ENCODE measurements at regions not wholly inside any gene's neighbourhood (a gene's known extent, or its start where the extent isn't known, plus 50 kb on each side); places are given as distances from the start of the nearest gene placed in this dataset.

- Histone ChIP-seq H3K27me3 (no peaks in the 10 kb centered on the region), H3K4me3 (no peak overlapping the region), H3K9me3 (replicated peaks in 1 of 3) (no peaks in the 10 kb centered on the region), H3K36me3 (replicated peaks in 1 of 2) (no peaks in the 10 kb centered on the region), H3K27ac (no peak overlapping the region), H3K4me1 (replicated peaks in 1 of 2) (no peaks in the 10 kb centered on the region)
- DNase-seq, result no peak
- WGBS, 4 donors, result 50 to 60% (median 58%) methylated on average over 3 of the region's 3 CpGs
- no peak for TF ChIP-seq POLR2A (IDR thresholded peaks at IDR 0.05)
- TF ChIP-seq, protein P1, sequence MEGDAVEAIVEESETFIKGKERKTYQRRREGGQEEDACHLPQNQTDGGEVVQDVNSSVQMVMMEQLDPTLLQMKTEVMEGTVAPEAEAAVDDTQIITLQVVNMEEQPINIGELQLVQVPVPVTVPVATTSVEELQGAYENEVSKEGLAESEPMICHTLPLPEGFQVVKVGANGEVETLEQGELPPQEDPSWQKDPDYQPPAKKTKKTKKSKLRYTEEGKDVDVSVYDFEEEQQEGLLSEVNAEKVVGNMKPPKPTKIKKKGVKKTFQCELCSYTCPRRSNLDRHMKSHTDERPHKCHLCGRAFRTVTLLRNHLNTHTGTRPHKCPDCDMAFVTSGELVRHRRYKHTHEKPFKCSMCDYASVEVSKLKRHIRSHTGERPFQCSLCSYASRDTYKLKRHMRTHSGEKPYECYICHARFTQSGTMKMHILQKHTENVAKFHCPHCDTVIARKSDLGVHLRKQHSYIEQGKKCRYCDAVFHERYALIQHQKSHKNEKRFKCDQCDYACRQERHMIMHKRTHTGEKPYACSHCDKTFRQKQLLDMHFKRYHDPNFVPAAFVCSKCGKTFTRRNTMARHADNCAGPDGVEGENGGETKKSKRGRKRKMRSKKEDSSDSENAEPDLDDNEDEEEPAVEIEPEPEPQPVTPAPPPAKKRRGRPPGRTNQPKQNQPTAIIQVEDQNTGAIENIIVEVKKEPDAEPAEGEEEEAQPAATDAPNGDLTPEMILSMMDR (IDR thresholded peaks at IDR 0.05), result no peak
- intact Hi-C loops (cut with DNase I), result no loop called here
Observed at GRCh38 chr5:32514806-32515205, 70.3 kb upstream of the ZFR start.

GRCh38 chr5:32512926-32513325 lies 68.4 kb upstream of the ZFR start:
- no peaks in the 10 kb centered on the region for H3K27me3 ChIP-seq
- no peak for DNase-seq
- 81 to 96% (median 84%) methylated on average over 2 of the region's 2 CpGs for WGBS, 4 donors
- H3K4me1 ChIP-seq (replicated peaks in 1 of 2), result no peaks in the 10 kb centered on the region
- intact Hi-C loops (cut with DNase I), result no loop called here
- H3K36me3 ChIP-seq (replicated peaks in 1 of 2), result no peaks in the 10 kb centered on the region
- no peak overlapping the region for H3K4me3 ChIP-seq
- H3K27ac ChIP-seq, result no peak overlapping the region
- no peak for TF ChIP-seq POLR2A (IDR thresholded peaks at IDR 0.05)
- TF ChIP-seq, protein P1 (IDR thresholded peaks at IDR 0.05), result no peak
- H3K9me3 ChIP-seq (replicated peaks in 1 of 3), result no peaks in the 10 kb centered on the region

DNA sequence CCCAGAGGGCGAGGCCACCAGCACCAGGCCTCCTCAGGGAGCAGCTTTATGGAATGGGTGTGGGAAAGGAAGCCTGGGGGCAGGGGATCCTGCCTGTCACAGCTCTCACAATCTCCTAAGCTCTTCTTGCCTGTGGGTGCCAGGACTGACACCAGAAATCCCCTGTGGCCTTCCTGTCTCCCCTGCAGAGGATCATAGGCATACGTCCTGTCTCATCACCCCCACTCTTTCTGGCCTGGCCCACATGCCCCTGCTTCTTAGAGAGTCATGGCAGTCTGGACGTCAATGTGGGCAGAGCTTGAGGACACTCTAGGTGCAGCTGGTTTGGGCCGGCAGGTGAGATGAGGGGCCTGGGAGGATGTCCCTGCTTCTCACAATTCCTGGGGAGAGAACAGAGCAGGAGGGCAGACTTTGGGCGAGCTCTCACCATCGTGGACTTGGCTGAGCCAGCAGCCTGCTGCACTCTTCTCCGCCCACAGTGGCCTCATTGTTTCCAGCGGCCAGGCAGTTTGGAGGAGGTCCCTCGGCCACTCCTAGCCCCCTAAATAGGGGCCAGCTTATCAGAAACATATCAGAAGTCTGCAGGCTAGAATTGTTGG lies 67.3 kb upstream of the ZFR start:
- H3K9me3 ChIP-seq (replicated peaks in 1 of 3), result no peaks in the 10 kb centered on the region
- H3K4me3 ChIP-seq, result no peak overlapping the region
- intact Hi-C loops (cut with DNase I), result no loop called here
- no peaks in the 10 kb centered on the region for H3K27me3 ChIP-seq
- peaks cover 0 to 3% of the 10 kb centered on the region in 2 donors for H3K4me1 ChIP-seq (replicated peaks in 1 of 2)
- no peaks in the 10 kb centered on the region for H3K36me3 ChIP-seq (replicated peaks in 1 of 2)
- no peak overlapping the region for H3K27ac ChIP-seq
- no peak for DNase-seq
- 70 to 79% (median 78%) methylated on average over 7 to 9 of the region's 9 CpGs for WGBS, 4 donors
- TF ChIP-seq, protein P1 (IDR thresholded peaks at IDR 0.05), result no peak
- no peak for TF ChIP-seq POLR2A (IDR thresholded peaks at IDR 0.05)

DNA sequence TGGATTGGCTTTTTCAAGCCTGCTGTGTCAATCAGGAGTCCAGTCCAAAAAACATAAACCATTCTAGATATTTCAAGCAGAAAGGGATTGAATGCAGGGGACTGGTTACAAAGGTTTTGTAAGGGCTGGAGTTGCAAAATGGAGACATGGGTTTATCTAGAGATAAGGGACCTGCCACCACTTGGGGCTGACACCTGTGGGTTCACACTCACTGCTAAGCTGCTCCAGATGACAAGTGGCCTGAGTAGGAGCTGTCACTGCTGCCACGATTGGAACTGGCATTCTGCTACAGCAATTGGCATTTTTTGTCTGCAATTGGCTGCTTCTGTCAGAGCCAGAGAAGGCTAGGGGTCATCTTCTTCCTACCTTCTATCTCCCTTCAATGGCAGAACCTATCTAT lies 66.3 kb upstream of the ZFR start:
- Histone ChIP-seq H3K27ac (no peak overlapping the region), H3K4me3 (no peak overlapping the region), H3K4me1 (replicated peaks in 1 of 2) (peaks cover 0 to 11% of the 10 kb centered on the region in 2 donors), H3K9me3 (replicated peaks in 1 of 3) (no peaks in the 10 kb centered on the region), H3K27me3 (no peaks in the 10 kb centered on the region), H3K36me3 (replicated peaks in 1 of 2) (no peaks in the 10 kb centered on the region)
- TF ChIP-seq POLR2A (IDR thresholded peaks at IDR 0.05), result no peak
- TF ChIP-seq, protein P1 (IDR thresholded peaks at IDR 0.05), result no peak
- intact Hi-C loops (cut with DNase I), result no loop called here
- no peak for DNase-seq
- WGBS, 4 donors, result 0 to 29% (median 13%) methylated on average over 1 of the region's 1 CpG

All from adrenal gland (tissue), 9 donors.